GM12892 (cell line): ENCODE measurements at regions not wholly inside any gene's neighbourhood (a gene's known extent, or its start where the extent isn't known, plus 50 kb on each side); places are given as distances from the start of the nearest gene placed in this dataset.

Experiments
- POLR2AphosphoS5 ChIP-seq: IDR thresholded peaks from 2 replicates; pipeline ENCODE4 v1.6.1; 2011; ENCODE audit warnings: low read depth, low read length, control low read depth
- TAF1 ChIP-seq: IDR thresholded peaks from 2 replicates; pipeline ENCODE4 v1.6.1; 2011; ENCODE audit warnings: low read depth, mild to moderate bottlenecking, control low read depth, low read length, borderline replicate concordance

GRCh38 chr21:18053151-18053550, 191.5 kb upstream of the CHODL start:
- TF ChIP-seq POLR2AphosphoS5 (no peak), TAF1 (no peak)
